Activated effector memory CD4-positive, alpha-beta T cell treated with Interleukin-2 at 50 U/mL for 16 hours (primary cell): ENCODE measurements at regions not wholly inside any gene's neighbourhood (a gene's known extent, or its start where the extent isn't known, plus 50 kb on each side); places are given as distances from the start of the nearest gene placed in this dataset.

Experiments used
- DNase-seq: peaks from one replicate; pipeline ENCODE4 v3.0.0-alpha.2; 2020

DNA sequence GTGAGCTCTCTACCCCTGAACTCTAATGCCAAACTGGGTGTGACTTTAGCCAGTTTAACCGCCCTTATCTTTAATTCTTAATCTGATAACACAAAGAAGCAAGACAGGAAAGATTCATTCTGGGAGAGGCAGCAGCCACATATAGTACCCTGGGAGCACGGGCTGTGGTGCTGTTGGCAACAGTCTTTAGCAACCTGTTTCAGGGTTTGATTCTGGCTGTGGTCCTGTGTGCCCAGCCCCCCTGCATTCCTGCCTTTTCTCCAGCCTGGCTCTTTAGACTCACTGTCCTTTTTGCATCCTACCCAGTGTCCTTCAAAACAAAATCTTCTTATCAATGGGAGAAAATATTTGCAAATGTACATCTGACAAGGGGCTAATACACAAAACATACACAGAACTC lies 275.2 kb downstream of the GXYLT1 start:
- DNase-seq = no peak

GRCh38 chr12:41866878-41867430 lies 277.7 kb downstream of the GXYLT1 start:
- DNase-seq = no peak

DNA sequence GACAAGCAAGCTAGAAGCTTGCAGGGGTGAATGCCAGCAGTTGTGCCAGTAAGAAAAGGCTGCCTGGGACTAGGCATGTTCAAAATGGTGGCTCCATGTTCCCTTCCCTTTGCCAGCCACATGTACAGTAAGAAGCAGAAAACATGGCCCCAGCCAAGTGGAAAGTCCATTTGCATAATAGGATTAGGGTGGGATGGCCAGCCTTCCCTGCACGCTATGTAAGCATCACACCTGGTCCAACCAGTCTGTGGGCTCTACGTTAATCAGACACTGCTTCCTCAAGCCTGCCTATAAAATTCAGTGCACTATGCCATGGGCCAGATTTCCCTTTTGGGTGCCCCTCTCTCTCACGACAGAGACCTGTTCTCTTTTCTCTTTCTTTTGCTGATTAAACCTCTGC lies 288.4 kb downstream of the GXYLT1 start:
- DNase-seq = no peak

GRCh38 chr12:41850046-41850445 lies 294.6 kb downstream of the GXYLT1 start:
- DNase-seq = no peak

GRCh38 chr12:41846718-41847117 lies 298.0 kb downstream of the GXYLT1 start:
- DNase-seq = no peak

GRCh38 chr12:41836416-41836815 lies 308.3 kb downstream of the GXYLT1 start:
- no peak for DNase-seq

DNA sequence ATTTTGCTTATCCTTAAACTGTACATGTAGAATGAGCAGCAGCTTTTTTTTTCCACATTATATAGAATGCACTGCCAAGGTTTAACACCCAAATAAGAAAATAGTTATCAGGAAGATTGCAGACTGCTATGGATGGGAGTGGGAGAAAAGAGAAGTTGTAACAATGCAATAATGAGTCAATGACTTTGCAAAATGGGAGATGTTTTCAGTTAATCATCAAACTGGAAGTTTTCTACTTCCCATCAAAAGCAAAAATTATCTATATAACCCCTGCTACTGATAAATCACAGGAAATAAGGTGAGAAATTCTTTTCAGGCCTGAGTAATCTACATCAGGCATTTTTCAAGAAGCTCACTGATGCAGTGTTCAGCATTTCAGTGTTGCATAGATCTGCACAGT lies 309.1 kb downstream of the GXYLT1 start:
- DNase-seq = no peak

DNA sequence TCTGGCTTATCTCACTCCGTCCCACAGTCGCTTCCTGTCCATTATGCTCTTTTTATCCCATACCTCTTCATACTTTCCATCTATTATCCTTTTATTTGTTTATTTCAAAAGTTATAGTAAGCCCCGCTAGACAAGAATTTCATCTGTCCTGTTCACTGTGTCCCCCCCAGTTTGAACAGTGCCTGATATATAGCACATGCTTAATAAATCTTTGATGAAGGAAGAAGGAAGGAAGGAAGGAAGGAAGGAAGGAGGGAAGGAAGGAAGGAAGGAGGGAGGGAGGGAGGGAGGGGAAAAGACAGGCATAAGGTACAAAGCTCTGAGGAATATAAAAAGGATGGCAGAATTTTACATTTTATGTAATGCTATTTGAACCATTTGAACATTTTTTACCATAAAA lies 324.7 kb downstream of the GXYLT1 start:
- no peak for DNase-seq

- no peak for DNase-seq
Observed at GRCh38 chr12:41804026-41804425, 340.6 kb downstream of the GXYLT1 start.

- no peak for DNase-seq
Observed at GRCh38 chr12:41802803-41803202, 341.9 kb downstream of the GXYLT1 start.

DNA sequence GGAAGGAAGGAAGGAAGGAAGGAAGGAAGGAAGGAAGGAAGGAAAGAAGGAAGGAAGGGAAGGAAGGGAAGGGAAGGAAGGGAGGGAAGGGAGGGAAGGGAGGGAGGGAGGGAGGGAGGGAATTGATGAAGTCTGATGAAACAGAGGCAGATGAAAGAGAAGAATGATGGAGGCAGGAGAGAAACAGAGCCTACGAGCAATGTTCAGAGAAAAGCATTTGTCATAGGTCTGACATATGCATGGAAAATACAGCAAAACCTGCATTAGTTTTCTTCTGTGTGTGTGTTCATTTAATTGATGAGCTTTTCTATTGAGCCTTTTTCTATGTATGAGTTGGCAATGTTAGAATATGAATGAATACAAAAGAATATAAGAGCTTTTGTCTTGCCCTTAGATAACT lies 343.4 kb downstream of the GXYLT1 start:
- no peak for DNase-seq

DNA sequence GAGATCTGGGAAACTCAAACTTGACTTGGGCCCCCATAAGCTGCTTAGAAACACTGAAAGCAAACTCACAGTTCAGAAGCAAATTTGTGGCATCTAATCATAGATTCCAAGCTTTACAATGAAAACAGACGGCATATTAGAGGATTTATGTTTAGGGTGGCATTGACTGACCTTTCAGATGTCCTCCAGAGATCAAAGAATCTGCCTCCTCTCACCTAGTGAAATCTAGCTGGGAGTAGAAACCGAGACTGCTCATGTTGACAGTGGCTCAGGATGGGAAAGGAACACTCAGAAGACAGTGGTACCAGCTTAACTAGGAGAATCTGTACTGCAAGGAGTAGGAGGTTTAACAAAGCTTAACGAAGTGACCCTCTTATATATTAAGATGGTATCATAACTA lies 345.0 kb downstream of the GXYLT1 start:
- DNase-seq = no peak

GRCh38 chr12:41795910-41796309 lies 348.8 kb downstream of the GXYLT1 start:
- DNase-seq = no peak

DNA sequence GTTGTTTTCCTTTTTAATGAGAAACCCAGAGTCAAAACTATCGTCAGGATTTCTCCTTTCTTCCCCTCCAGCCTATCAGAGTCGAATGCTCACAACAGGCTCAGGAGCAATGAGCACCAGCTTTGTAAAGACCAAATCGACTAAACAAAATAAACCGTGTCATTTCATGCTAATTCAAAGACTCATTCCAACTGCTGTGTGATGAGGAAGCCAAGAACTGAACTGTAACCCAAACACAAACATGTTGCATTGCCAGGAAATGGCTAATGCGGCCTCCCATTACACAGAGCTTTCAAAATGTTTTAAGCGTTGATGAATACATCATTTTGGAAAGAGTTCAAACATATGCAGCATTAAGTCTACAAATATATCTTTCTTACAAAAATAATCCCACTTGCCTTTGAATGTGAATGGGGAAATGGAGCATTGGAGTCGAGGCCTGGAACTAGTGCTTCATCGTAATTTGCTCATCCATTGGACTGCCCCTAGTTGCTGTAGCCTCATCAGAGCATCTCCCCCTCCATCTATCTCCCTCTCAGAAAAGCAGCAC lies 349.5 kb downstream of the GXYLT1 start:
- DNase-seq = no peak

DNA sequence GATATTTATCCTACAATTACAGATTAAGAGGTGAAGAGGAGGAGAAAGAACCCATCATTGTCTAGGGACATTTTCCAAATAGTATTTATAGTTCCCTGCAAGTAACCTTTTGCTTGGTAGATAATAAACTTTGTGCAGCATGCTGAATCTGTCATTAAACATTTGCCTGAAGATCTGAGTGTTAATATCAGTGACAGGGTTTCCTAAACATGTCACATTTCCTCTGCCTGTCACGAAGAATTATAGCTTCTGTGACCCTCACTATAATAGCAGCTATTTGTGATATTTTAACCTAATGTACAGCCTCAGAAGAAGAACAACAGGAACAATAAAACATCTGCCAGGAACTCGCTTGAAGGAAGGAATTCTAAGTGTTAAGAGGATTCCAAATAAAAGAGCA lies 350.3 kb downstream of the GXYLT1 start:
- DNase-seq = no peak

GRCh38 chr12:41784957-41785356 lies 359.7 kb downstream of the GXYLT1 start:
- DNase-seq = no peak

- no peak for DNase-seq
Observed at GRCh38 chr12:41778934-41779333, 365.7 kb downstream of the GXYLT1 start.

GRCh38 chr12:41777064-41777790 lies 367.4 kb downstream of the GXYLT1 start:
- no peak for DNase-seq

DNA sequence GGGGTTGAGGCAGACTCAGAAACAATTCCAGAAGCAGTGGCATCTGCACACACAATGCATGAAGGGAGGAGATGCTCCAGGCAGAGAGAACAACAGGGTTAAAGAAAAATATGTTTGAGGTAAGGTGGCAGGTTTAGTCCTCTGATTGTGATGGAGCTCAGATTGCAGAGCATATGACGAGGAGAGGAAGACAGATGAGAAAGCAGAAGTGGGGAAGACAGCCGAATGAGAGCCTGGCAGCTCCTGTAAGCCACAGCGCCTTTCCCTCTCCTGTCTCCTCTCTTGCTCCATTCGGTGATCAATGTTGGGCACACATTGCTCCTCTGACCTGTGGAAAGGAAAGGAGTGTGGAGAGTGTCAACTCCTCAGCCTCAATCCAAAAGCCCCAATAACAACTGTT lies 372.2 kb downstream of the GXYLT1 start:
- DNase-seq = no peak

GRCh38 chr12:41769810-41770209 lies 374.9 kb downstream of the GXYLT1 start:
- no peak for DNase-seq

DNA sequence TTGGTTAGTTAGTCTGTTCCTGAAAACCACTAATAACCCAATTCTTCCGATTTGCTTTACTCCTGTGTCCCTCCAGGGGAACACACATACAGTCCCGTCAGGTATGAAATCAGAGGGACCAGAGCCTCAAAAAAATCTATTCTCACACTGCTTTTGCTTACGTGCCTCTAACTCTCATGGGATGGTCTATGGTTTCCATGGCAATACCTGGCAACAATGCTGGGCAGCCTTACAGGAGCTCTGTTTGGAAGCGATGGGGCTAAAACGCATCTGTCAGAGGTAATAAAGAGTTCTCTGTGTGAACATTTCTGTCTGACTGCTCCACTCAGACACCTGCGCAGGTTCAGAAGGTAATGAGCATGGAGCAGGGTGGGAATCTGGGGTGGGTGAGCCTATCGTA lies 376.2 kb downstream of the GXYLT1 start:
- no peak for DNase-seq

DNA sequence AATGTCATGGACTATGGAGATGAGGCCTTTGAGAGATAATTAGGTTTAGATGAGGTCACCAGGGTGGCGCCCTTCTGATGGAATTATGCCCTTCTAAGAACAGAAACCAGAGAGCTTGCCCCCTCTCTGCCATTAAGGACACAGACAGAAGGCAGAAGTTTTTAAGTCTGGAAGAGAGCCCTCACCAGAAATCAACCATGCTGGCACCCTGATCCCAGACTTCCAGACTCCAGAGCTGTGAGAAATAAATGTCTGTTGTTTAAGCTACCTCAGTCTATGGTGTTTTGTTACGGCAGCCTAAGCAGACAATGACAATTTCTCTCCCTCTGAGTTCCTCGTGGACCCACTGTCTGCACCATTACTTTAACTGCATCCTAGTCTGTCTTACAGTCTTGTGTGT lies 382.0 kb downstream of the GXYLT1 start:
- no peak for DNase-seq

GRCh38 chr12:41745593-41745992 lies 399.1 kb downstream of the GXYLT1 start:
- DNase-seq = no peak

DNA sequence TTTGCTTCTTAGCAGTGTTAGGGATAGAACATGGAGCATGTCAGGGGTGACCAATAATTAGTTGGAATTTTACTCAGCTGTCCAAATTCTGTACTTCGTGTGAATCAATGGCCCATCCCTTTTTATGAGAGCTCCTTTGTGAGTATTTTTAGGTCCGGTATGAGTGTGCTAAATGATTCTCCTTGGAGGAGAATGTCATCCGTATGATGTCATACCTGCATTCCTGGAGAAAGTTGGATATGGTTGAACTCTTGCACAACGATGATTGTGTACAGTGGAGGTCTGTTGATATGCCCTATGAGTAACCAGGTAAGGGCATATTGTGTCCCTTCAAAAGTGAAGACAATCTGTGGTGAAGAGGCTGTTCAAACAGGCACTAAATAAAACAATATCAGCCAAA lies 400.8 kb downstream of the GXYLT1 start:
- DNase-seq = no peak

DNA sequence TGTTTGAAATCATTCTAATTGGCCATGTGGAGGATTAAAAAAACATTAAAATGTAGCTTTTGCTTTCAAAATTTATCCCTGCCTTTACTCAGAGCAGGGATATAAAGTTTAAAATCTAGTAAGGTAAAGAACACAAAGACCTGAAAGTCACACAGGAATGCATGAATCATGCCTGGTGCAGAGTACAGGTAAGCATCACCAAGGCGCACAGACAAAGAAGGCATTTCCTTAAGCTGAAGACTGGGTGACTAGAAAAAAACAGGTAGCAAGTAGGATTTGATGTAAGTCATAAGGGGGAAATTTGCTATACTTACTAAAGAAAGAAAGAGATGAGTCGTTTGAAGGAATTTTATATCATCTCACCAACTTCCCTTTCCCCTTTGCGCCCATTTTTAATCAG lies 405.6 kb downstream of the GXYLT1 start:
- DNase-seq = no peak
